Lung (tissue), 11 donors: ENCODE measurements at regions not wholly inside any gene's neighbourhood (a gene's known extent, or its start where the extent isn't known, plus 50 kb on each side); places are given as distances from the start of the nearest gene placed in this dataset.

ENCODE experiments used
- ATAC-seq: fragments of 200-7000 bp; cut with Tn5 transposase; one replicate; pipeline ENCODE4 v1.9.1; 2020; ENCODE audit warnings: moderate number of reproducible peaks; ENCODE audit not compliant: insufficient read depth, low FRiP score
- DNase-seq, 3 donors: peaks; one replicate each; pipeline ENCODE4 v3.0.0-alpha.2; 2013 to 2017
- H3K27ac ChIP-seq, 2 donors: one replicate each; pipeline ENCODE4 v1.5.1; 2013; ENCODE audit warnings: mild to moderate bottlenecking in 2 of 2, moderate library complexity in 2 of 2, control low read depth in 1 of 2, inconsistent platforms in 1 of 2, low read depth in 1 of 2, low read length in 1 of 2
- H3K27me3 ChIP-seq, 3 donors: one replicate each; pipeline ENCODE4 v1.5.1; 2013; ENCODE audit warnings: low read length in 2 of 3; ENCODE audit not compliant: control insufficient read depth in 3 of 3, insufficient read depth in 3 of 3
- H3K36me3 ChIP-seq, 4 donors: one replicate each; pipeline ENCODE4 v1.5.1; 2013; ENCODE audit warnings: low read length in 4 of 4, mild to moderate bottlenecking in 1 of 4, moderate library complexity in 1 of 4; ENCODE audit not compliant: control insufficient read depth in 4 of 4, insufficient read depth in 4 of 4
- H3K4me1 ChIP-seq, 5 donors: one replicate each; pipeline ENCODE4 v1.5.1; 2013; ENCODE audit warnings: low read length in 5 of 5, mild to moderate bottlenecking in 2 of 5, moderate library complexity in 1 of 5; ENCODE audit not compliant: control insufficient read depth in 5 of 5, insufficient read depth in 5 of 5
- H3K4me3 ChIP-seq: one replicate; pipeline ENCODE4 v1.5.1; 2013; ENCODE audit warnings: mild to moderate bottlenecking, control low read depth, moderate library complexity
- H3K9ac ChIP-seq, 2 donors: one replicate each; pipeline ENCODE4 v1.5.1; 2013; ENCODE audit warnings: low read length in 2 of 2, control low read depth in 1 of 2; ENCODE audit not compliant: insufficient read depth in 1 of 2
- H3K9me3 ChIP-seq, 4 donors: one replicate each; pipeline ENCODE4 v1.5.1; 2013; ENCODE audit warnings: low read length in 3 of 4, mild to moderate bottlenecking in 1 of 4, moderate library complexity in 1 of 4; ENCODE audit not compliant: control insufficient read depth in 4 of 4, insufficient read depth in 3 of 4
- CTCF ChIP-seq: IDR thresholded peaks from 2 replicates; pipeline ENCODE4 v1.5.1; 2012; ENCODE audit warnings: mild to moderate bottlenecking; ENCODE audit errors: control extremely low read depth, extremely low read depth
- WGBS, 2 donors: extraction: QIAGEN DNeasy Blood & Tissue Kit; methylation state at CpG; one replicate each; pipeline ENCODE4 v1.1.7; 2013; 5-methylcytosine and 5-hydroxymethylcytosine counted together
- donor health status: control.
- donor health status: control.
- donor health status: Bipolar disorder and iron deficiency.
- donor health status: healthy.
- donor health status: DM: yes; HTN: yes; CAD: no.

GRCh38 chr9:88766778-88767503 lies 224.3 kb upstream of the S1PR3 start:
- TF ChIP-seq CTCF, result no peak
- DNase-seq, result no peak
- Histone ChIP-seq H3K9ac (no peak overlapping the region), H3K36me3 (no peaks in the 10 kb centered on the region), H3K27ac (no peak overlapping the region), H3K9me3 (peaks cover 0 to 2% (median 0%) of the 10 kb centered on the region in 4 donors), H3K4me1 (peaks cover 0 to 18% (median 0%) of the 10 kb centered on the region in 5 donors), H3K4me3 (no peak overlapping the region), H3K27me3 (no peaks in the 10 kb centered on the region)
- WGBS, 2 donors, result 83 to 95% methylated on average over 4 of the region's 4 CpGs
- no peak for ATAC-seq

- DNase-seq (no peak), ATAC-seq (no peak)
- no peak for TF ChIP-seq CTCF
- H3K9ac ChIP-seq, result no peak overlapping the region
- peaks cover 0 to 18% (median 0%) of the 10 kb centered on the region in 5 donors for H3K4me1 ChIP-seq
- H3K27me3 ChIP-seq, result no peaks in the 10 kb centered on the region
- no peak overlapping the region for H3K4me3 ChIP-seq
- peaks cover 0 to 2% (median 0%) of the 10 kb centered on the region in 4 donors for H3K9me3 ChIP-seq
- H3K36me3 ChIP-seq, result no peaks in the 10 kb centered on the region
- H3K27ac ChIP-seq, result no peak overlapping the region
These were observed 223.8 kb upstream of the S1PR3 start for GRCh38 chr9:88767504-88767790.

GRCh38 chr9:88772575-88772974 lies 218.7 kb upstream of the S1PR3 start:
- Histone ChIP-seq H3K9me3 (no peaks in the 10 kb centered on the region), H3K9ac (no peak overlapping the region), H3K36me3 (no peaks in the 10 kb centered on the region), H3K27ac (no peak overlapping the region), H3K4me3 (no peak overlapping the region), H3K27me3 (no peaks in the 10 kb centered on the region), H3K4me1 (peaks cover 4 to 40% (median 20%) of the 10 kb centered on the region in 5 donors)
- no peak for TF ChIP-seq CTCF
- ATAC-seq (no peak), DNase-seq (no peak)
- 91 to 92% methylated on average over 3 of the region's 3 CpGs for WGBS, 2 donors

- WGBS, 2 donors, result 90 to 92% methylated on average over 5 of the region's 5 CpGs
- Histone ChIP-seq H3K27ac (no peak overlapping the region), H3K4me1 (peaks cover 4 to 45% (median 25%) of the 10 kb centered on the region in 5 donors), H3K36me3 (no peaks in the 10 kb centered on the region), H3K4me3 (no peak overlapping the region), H3K27me3 (no peaks in the 10 kb centered on the region), H3K9me3 (no peaks in the 10 kb centered on the region), H3K9ac (no peak overlapping the region)
- TF ChIP-seq CTCF, result no peak
- DNase-seq (no peak), ATAC-seq (no peak)
These were observed 218.1 kb upstream of the S1PR3 start for GRCh38 chr9:88773126-88773525.
